GM23338 (cell line): ENCODE measurements at regions not wholly inside any gene's neighbourhood (a gene's known extent, or its start where the extent isn't known, plus 50 kb on each side); places are given as distances from the start of the nearest gene placed in this dataset.

Experiments
- CTCF ChIP-seq, 2 experiments: fragments of 200-600 bp in 1 of 2; sonication (generic) in 1 of 2; conservative IDR thresholded peaks; 2 replicates each; pipeline versions ENCODE4 v1.5.1 to v1.6.1; 2016 to 2017; ENCODE audit warnings: antibody characterized with exemption in 2 of 2, low read depth in 2 of 2, mild to moderate bottlenecking in 2 of 2, moderate library complexity in 1 of 2
- EZH2 ChIP-seq: fragments of 200-600 bp; sonication (generic); IDR thresholded peaks from one replicate; pipeline ENCODE4 v1.8.0; 2017; ENCODE audit warnings: antibody characterized with exemption, mild to moderate bottlenecking, low read depth; ENCODE audit not compliant: unreplicated experiment
- EZH2phosphoT487 ChIP-seq: fragments of 200-600 bp; sonication (generic); IDR thresholded peaks from one replicate; pipeline ENCODE4 v1.8.1; 2018; ENCODE audit warnings: antibody characterized with exemption; ENCODE audit not compliant: unreplicated experiment
- REST ChIP-seq: IDR thresholded peaks from one replicate; pipeline ENCODE4 v1.6.1; 2018; ENCODE audit warnings: antibody characterized with exemption; ENCODE audit not compliant: unreplicated experiment

GRCh38 chr20:24747881-24748595, 201.0 kb upstream of the CST7 start:
- TF ChIP-seq EZH2phosphoT487, result no peak
- no peak for TF ChIP-seq EZH2
- no peak for TF ChIP-seq CTCF (conservative IDR thresholded peaks at IDR 0.05; ENCODE audit: low read depth in 2 of 2)
- TF ChIP-seq REST, result no peak
